ENCODE measurements at regions not wholly inside any gene's neighbourhood (a gene's known extent, or its start where the extent isn't known, plus 50 kb on each side); places are given as distances from the start of the nearest gene placed in this dataset.

- no peak for DNase-seq (ENCODE audit: low spot score)
Measured at GRCh38 chr16:85256190-85256739, 144.0 kb upstream of the CIBAR2 start.

DNA sequence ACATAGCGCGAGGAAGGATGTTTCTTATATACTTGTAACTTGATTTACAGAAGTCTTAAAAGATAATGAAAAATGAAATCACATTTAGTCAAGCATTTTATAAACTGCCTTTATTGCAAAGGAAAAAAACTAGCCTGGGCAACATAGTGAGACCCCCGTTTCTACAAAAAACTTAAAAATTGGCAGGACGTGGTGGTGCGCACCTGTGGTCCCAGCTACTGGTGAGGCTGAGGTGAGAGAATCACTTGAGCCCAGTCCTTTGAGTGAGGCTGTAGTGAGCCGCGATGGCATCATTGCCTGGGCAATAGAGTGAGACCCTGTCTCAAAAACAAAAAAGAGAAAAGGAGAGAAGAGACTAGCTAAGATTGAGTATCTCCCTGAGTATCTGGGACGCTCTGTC lies 145.2 kb upstream of the CIBAR2 start:
- DNase-seq (ENCODE audit: low spot score): no peak

GRCh38 chr16:85258166-85258565 lies 145.9 kb upstream of the CIBAR2 start:
- no peak for DNase-seq (ENCODE audit: low spot score)

DNA sequence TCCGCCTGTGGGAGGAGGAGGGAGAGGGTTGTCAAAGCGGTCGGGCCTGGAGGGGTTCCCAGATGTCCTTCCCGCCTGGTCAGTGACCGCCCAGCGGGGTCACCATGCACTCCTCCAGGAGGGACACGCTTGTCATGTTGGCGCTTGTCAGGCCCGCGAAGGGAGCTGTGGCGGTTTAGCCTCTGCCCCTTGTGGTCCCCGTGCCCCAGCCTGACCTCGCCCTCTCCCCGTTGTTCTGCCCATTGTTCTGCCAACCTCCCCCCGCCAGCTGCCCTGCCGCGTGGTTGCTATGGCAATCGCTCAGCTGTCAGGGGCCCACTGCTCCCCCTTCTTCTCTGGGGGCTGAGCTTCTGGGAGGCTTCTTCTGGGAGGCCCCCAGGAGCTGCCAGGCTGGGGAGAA lies 146.4 kb upstream of the CIBAR2 start:
- no peak for DNase-seq (ENCODE audit: low spot score)

DNA sequence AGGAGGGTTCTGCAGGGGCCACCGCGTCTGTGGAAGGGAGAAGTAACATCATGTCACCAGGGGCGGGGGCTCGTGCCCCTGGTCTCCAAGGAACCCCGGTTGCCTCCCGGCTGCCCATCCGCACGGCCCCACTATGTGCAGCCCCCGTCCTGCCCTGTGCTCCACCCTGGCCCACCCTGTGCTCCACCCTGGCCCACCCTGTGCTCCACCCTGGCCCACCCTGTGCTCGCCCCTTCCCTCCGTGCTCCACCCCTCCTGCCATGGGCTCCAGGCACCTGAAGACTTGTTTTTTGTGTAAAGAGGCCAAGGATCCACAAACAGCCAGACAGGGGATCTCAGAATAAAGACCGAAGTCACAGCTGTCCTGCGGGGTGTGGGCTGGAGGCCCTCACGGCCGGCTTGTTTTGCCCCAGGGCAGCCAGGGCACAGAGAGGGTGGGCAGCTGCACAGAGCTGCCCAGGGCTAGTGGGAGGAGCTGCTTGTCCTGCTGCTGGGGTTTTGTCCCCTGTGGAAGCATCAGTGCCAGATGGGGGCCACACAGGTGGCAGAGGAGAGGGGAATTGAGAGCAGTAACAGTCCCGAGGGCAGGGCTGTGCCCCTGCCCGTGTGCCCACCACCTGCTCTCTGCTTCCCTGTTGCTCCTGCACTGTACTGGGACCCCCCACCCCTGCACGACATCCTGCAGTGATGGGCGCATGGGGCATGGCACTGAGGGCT lies 147.0 kb upstream of the CIBAR2 start:
- no peak for DNase-seq (ENCODE audit: low spot score)

- DNase-seq (ENCODE audit: low spot score): no peak
Measured at GRCh38 chr16:85259832-85260167, 147.5 kb upstream of the CIBAR2 start.

DNA sequence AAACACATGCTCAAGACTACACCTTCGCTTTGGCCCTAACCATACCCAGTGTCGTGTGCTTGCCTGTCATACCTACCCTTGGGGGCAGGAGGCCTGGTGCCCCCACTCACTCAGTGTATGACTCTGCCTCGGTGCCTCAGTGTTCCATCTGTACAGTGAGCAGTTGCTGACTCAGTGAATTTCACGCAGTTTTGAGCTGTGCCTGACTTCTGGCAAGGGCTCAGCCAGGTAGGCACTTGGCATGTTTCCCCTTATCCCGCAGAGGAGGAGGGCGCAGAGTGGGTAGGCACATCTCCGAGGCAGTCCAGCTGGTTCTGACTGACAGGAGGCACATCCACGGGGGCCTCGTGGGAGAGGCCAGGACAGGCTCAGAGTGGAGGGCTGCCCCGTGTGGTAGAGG lies 148.9 kb upstream of the CIBAR2 start:
- no peak for DNase-seq (ENCODE audit: low spot score)

- no peak for DNase-seq (ENCODE audit: low spot score)
Measured at GRCh38 chr16:85261657-85262557, 149.6 kb upstream of the CIBAR2 start.

GRCh38 chr16:85262558-85263238 lies 150.4 kb upstream of the CIBAR2 start:
- no peak for DNase-seq (ENCODE audit: low spot score)

GRCh38 chr16:85263239-85263585 lies 150.9 kb upstream of the CIBAR2 start:
- no peak for DNase-seq (ENCODE audit: low spot score)

- DNase-seq (ENCODE audit: low spot score): no peak
Measured at GRCh38 chr16:85264752-85265151, 152.5 kb upstream of the CIBAR2 start.

GRCh38 chr16:85265161-85265784 lies 153.0 kb upstream of the CIBAR2 start:
- no peak for DNase-seq (ENCODE audit: low spot score)

DNA sequence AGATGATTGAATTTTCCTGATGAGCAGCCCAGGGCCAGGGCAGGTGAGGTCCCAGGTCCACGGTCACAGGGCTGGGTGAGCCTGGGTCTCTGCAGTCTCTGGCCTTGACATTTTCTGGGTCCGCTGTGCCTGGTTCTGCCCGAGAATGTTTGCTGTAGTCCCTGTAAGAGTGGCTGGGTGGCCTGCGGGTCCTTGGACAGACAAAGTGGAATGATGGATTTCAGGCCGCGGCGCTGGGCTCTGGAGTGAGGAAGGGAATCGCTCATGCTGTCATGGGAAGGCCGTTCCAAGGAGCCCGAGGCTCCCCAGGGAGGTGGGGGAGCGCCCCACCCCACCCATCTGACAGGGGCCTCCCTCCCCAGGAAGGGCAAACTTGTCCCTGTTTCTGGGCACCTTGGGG lies 153.5 kb upstream of the CIBAR2 start:
- DNase-seq (ENCODE audit: low spot score): no peak

GRCh38 chr16:85266857-85267256 lies 154.6 kb upstream of the CIBAR2 start:
- no peak for DNase-seq (ENCODE audit: low spot score)

- no peak for DNase-seq (ENCODE audit: low spot score)
Measured at GRCh38 chr16:85267414-85267945, 155.2 kb upstream of the CIBAR2 start.

DNA sequence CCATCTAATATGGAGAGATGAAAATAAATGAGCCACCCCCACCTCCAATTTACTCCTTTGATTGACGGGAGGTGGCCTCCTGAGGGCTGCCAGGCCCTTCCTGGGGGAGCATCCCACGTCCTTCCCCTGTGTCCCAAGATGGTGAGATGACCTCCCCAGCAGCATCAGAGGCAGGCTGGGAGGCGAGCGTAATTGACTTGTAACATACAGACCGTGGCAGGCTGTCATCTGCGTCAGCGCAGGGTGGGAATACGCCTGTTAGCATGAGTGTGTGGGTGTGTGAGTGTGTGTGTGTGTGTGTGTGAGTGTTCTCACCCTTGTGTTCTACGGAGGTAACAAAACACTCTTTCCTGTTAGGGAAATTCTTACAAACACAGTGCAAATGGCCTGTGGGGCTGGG lies 156.9 kb upstream of the CIBAR2 start:
- no peak for DNase-seq (ENCODE audit: low spot score)

DNA sequence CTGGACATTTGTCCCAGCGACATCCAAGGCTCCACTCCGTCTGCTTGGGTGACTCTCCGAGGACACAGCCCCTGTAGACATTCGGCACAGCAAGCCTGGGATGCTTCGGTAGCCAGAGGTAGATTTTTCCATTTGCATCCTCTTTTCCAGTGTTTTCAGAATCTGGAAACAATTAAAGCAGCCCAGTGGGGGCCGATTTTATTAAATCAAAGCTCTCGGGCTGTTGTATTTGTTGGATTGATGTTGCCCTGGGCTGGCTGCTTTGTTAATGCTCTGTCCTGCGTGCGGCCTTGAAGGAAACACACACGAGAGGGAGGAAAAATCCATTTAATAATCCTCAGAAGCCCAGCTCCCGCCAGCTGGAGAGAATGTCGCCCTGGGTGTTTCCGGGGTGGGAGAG lies 158.1 kb upstream of the CIBAR2 start:
- DNase-seq (ENCODE audit: low spot score): no peak

GRCh38 chr16:85271198-85271597 lies 158.9 kb upstream of the CIBAR2 start:
- DNase-seq (ENCODE audit: low spot score): no peak

GRCh38 chr16:85273293-85273692 lies 161.0 kb upstream of the CIBAR2 start:
- no peak for DNase-seq (ENCODE audit: low spot score)

DNA sequence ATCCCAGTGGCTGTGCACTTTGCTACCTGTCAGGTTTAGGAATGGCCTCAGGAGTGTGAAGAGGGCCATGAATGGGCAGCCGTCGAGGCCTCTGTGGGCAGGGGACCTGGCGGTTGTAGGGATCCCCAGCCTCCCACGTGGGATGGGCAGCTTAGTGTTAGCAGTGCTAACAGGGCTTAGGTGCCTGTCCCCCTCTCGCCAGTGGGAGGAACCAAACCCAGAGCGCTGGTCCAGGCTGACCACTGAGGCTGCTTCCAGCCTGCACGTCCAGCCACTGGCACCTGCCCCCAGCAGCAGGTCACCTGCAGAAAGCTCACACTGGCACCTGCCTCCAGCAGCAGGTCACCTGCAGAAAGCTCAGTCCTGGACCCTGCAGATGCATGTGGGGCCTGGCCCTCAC lies 162.2 kb upstream of the CIBAR2 start:
- no peak for DNase-seq (ENCODE audit: low spot score)

- DNase-seq (ENCODE audit: low spot score): no peak
Measured at GRCh38 chr16:85274924-85275323, 162.7 kb upstream of the CIBAR2 start.
